ENCODE measurements at regions not wholly inside any gene's neighbourhood (a gene's known extent, or its start where the extent isn't known, plus 50 kb on each side); places are given as distances from the start of the nearest gene placed in this dataset.

DNA sequence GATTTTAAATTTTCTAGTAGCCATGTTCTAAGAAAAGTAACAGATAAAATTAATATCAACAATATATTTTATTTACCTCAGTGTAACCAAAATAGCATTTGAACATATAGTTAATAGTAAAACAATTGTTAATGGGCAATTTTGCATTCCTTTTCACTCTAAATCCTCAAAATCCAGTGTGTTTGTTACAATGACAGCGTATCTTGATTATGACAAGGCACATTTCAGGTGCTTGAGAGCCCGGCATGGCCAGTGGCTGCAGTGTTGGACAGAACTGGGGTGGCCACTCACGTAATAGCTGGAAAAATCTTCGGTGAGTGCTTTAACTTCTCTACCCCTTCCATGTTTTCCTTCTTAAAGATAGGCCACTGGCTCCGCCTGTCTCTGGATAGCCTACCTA is 248.0 kb upstream of the RREB1 start:
- no peak for TF ChIP-seq SMC3 (IDR thresholded peaks at IDR 0.05; ENCODE audit: low read depth, low read length)
- no peak for TF ChIP-seq FOXJ3 (CRISPR knock-in tag; IDR thresholded peaks at IDR 0.05)
- no peak for TF ChIP-seq ELF1 (IDR thresholded peaks at IDR 0.05)
- TF ChIP-seq EP300 (IDR thresholded peaks at IDR 0.05; ENCODE audit: borderline replicate concordance in 1 of 2, low read depth in 1 of 2, low read length in 1 of 2) = no peak
- TF ChIP-seq MXI1 (IDR thresholded peaks at IDR 0.05; ENCODE audit: low read depth, low read length) = no peak
- TF ChIP-seq GATA2 (CRISPR knock-in tag; IDR thresholded peaks at IDR 0.05) = no peak
- no peak for TF ChIP-seq TAF1 (IDR thresholded peaks at IDR 0.05; ENCODE audit: borderline replicate concordance, low read depth, low read length)

DNA sequence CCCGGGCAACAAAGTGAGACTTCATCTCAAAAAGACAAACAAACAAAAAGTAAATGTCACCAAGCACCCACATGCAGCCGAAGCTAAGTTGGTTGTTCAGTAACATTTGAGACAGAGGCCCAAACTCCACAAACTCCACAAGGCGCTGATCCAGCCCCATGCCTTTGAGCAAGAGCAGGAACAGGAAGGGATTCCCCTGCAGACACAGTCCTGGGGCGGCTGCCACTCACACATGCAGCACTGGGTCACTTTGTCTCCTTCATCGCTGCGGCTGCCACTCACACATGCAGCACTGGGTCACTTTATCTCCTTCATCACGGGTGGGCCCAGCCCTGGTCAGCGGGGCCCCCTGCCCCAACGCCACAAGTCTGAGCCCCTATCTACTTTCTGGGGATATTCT is 246.9 kb upstream of the RREB1 start:
- Histone ChIP-seq H3K4me1 (ENCODE audit: control insufficient read depth in 1 of 2, insufficient read depth in 2 of 2, low read depth in 1 of 2, low read length in 1 of 2) (peaks cover 0 to 4% of the 10 kb centered on the region in 2 experiments; a peak in 2 of 4 replicates), H3K9me3 (no peaks in the 10 kb centered on the region), H3K4me2 (no peak overlapping the region), H4K20me1 (ENCODE audit: insufficient read depth) (no peaks in the 10 kb centered on the region), H3K27me3 (ENCODE audit: insufficient read depth) (no peaks in the 10 kb centered on the region), H3F3A (replicated peaks; ENCODE audit: insufficient read depth) (no peaks in the 10 kb centered on the region), H3K27ac (ENCODE audit: low read depth in 2 of 2, low read length in 1 of 2) (no peak overlapping the region), H3K9ac (no peak overlapping the region), H3K9me2 (no peaks in the 10 kb centered on the region), H3K36me3 (replicated peaks in 1 of 2; ENCODE audit: control insufficient read depth in 1 of 2, insufficient read depth in 2 of 2, low read length in 1 of 2) (no peaks in the 10 kb centered on the region), H3K79me2 (ENCODE audit: insufficient read depth) (no peaks in the 10 kb centered on the region), H2AFZ (ENCODE audit: low read depth) (no peak overlapping the region), H3K4me3 (ENCODE audit: low read depth in 2 of 2, low read length in 1 of 2) (no peak overlapping the region)
- CTCF ChIA-PET = interaction anchor here (1.0 kb wide), 1 partner anchor 12 kb away, joined by 3 read pairs; no protein-coding TSS in a partner anchor
- WGBS (ENCODE audit: low lambda C conversion rate) = 53% methylated on average over 9 of the region's 9 CpGs
- POLR2A ChIA-PET = no interaction called here
- DNase-seq = no peak
- TF ChIP-seq MXI1 (IDR thresholded peaks at IDR 0.05; ENCODE audit: low read depth, low read length) (no peak), GABPA (IDR thresholded peaks at IDR 0.05; ENCODE audit: low read depth) (no peak), TAF1 (IDR thresholded peaks at IDR 0.05; ENCODE audit: borderline replicate concordance, low read depth, low read length) (no peak), ELF1 (IDR thresholded peaks at IDR 0.05) (no peak), EZH2phosphoT487 (IDR thresholded peaks at IDR 0.05; ENCODE audit: borderline replicate concordance, low read depth) (no peak), SMC3 (IDR thresholded peaks at IDR 0.05; ENCODE audit: low read depth, low read length) (no peak), NRF1 (IDR thresholded peaks at IDR 0.05; ENCODE audit: low read depth, low read length) (no peak), YY1 (IDR thresholded peaks at IDR 0.05; ENCODE audit: low read depth) (no peak), FOXJ3 (CRISPR knock-in tag; IDR thresholded peaks at IDR 0.05) (no peak), RFX5 (IDR thresholded peaks at IDR 0.05; ENCODE audit: low read length) (no peak)
- TF ChIP-seq, protein P1, sequence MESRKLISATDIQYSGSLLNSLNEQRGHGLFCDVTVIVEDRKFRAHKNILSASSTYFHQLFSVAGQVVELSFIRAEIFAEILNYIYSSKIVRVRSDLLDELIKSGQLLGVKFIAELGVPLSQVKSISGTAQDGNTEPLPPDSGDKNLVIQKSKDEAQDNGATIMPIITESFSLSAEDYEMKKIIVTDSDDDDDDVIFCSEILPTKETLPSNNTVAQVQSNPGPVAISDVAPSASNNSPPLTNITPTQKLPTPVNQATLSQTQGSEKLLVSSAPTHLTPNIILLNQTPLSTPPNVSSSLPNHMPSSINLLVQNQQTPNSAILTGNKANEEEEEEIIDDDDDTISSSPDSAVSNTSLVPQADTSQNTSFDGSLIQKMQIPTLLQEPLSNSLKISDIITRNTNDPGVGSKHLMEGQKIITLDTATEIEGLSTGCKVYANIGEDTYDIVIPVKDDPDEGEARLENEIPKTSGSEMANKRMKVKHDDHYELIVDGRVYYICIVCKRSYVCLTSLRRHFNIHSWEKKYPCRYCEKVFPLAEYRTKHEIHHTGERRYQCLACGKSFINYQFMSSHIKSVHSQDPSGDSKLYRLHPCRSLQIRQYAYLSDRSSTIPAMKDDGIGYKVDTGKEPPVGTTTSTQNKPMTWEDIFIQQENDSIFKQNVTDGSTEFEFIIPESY (IDR thresholded peaks at IDR 0.05; ENCODE audit: borderline replicate concordance, low read depth) = no peak
- TF ChIP-seq, protein P2, sequence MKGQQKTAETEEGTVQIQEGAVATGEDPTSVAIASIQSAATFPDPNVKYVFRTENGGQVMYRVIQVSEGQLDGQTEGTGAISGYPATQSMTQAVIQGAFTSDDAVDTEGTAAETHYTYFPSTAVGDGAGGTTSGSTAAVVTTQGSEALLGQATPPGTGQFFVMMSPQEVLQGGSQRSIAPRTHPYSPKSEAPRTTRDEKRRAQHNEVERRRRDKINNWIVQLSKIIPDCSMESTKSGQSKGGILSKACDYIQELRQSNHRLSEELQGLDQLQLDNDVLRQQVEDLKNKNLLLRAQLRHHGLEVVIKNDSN (IDR thresholded peaks at IDR 0.05; ENCODE audit: borderline replicate concordance, low read depth) = no peak

More for the DNA sequence above, 248.0 kb upstream of the RREB1 start:
- Histone ChIP-seq H3K4me3 (ENCODE audit: low read depth in 2 of 2, low read length in 1 of 2) (no peak overlapping the region), H4K20me1 (ENCODE audit: insufficient read depth) (no peaks in the 10 kb centered on the region), H2AFZ (ENCODE audit: low read depth) (no peak overlapping the region), H3K79me2 (ENCODE audit: insufficient read depth) (no peaks in the 10 kb centered on the region), H3K9ac (no peak overlapping the region), H3K27me3 (ENCODE audit: insufficient read depth) (no peaks in the 10 kb centered on the region), H3K9me2 (no peaks in the 10 kb centered on the region), H3K4me1 (ENCODE audit: control insufficient read depth in 1 of 2, insufficient read depth in 2 of 2, low read depth in 1 of 2, low read length in 1 of 2) (peaks cover 0 to 4% of the 10 kb centered on the region in 2 experiments; a peak in 2 of 4 replicates), H3K4me2 (no peak overlapping the region), H3F3A (replicated peaks; ENCODE audit: insufficient read depth) (no peaks in the 10 kb centered on the region), H3K27ac (ENCODE audit: low read depth in 2 of 2, low read length in 1 of 2) (no peak overlapping the region), H3K9me3 (no peaks in the 10 kb centered on the region), H3K36me3 (replicated peaks in 1 of 2; ENCODE audit: control insufficient read depth in 1 of 2, insufficient read depth in 2 of 2, low read length in 1 of 2) (no peaks in the 10 kb centered on the region)
- no peak for DNase-seq
- 59% methylated on average over 5 of the region's 5 CpGs for WGBS (ENCODE audit: low lambda C conversion rate)
- CTCF ChIA-PET = interaction anchor here (1.0 kb wide), 1 partner anchor 15 kb away, joined by 3 read pairs; no protein-coding TSS in a partner anchor
- POLR2A ChIA-PET = no interaction called here

All from SK-N-SH (cell line).